HT1080 (cell line): ENCODE measurements at regions not wholly inside any gene's neighbourhood (a gene's known extent, or its start where the extent isn't known, plus 50 kb on each side); places are given as distances from the start of the nearest gene placed in this dataset.
A peak's percentile ranks its signal among the peaks of the same experiment; 100 is the strongest.

Source experiments
- DNase-seq: peaks from one replicate; pipeline ENCODE4 v3.0.0-alpha.2; 2015; ENCODE audit warnings: low read depth

DNA sequence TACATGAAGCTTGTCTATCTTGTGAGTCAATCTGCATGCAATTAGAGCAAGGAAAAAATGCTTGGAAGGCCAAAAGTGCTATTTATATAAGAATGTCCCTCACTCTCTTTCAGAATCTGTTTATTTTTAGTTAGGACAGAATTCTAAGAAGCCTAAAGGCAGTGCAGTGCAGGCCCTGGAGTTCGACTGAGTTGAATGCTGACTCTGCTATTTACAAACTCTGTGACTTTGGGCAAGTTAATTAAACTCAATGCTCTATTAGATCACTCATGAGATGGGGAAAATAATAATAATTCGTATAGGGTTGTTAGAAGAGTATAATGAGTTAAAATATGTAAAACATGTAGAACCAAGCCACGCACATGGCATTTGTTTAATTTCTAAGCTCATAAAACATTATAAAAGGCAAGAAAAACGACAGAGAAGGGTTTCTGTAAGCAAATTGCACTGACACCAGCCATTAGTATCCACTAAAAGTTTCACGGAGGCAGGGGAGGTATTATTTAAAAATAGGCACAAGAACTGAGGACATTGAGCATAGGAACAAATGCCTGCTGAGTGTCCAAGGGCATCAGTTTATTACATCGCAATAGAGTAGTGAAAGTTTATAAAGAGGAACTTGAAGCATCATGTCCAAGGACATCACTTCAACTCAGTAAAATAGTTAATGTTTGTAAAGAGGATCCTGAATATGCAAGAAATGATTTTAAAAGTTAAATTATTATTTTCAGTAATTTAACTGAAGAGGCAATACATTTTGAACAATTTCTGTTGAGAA lies 115.0 kb upstream of the INPP4B start:
- DNase-seq = no peak

DNA sequence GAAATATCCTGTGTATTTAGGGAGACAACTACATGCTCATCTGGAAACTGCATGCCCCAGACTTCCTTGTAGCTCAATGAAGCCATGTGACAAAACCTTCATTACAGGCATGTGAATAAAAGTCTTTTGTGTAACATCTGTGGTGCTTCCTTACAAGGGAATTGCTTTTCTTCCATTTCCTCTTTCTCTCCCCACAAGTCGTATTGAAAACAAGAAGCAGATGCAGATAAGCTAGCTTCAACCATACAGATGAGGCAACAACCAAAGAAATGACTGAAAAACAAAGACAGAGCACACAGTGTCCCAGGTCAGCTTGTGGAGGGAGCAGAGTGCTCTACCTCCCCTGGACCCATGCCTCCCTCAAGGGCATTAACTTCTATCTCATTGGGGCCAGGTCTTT lies 115.8 kb upstream of the INPP4B start:
- no peak for DNase-seq

DNA sequence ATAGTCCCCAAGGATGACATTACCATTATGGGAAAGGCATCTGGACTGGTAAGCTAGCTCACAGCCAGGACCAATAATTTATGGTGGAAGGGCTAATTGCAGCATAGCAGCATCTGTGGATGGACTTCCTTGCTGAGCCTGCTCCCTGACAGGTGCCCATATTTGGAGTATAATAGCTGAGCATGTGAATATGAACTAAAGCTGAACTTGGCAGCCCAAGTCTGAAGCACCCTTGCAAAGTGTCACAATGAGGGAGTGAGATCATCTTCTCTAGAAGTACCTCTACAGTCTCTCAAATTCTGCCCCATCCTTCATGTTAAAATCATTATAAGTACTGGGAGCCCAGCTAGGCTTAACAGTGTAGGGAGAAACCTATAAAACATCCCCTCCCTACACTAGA lies 128.2 kb upstream of the INPP4B start:
- DNase-seq = no peak

GRCh38 chr4:142975618-142976017 lies 129.5 kb upstream of the INPP4B start:
- DNase-seq = no peak

GRCh38 chr4:142976482-142976881 lies 130.4 kb upstream of the INPP4B start:
- no peak for DNase-seq

DNA sequence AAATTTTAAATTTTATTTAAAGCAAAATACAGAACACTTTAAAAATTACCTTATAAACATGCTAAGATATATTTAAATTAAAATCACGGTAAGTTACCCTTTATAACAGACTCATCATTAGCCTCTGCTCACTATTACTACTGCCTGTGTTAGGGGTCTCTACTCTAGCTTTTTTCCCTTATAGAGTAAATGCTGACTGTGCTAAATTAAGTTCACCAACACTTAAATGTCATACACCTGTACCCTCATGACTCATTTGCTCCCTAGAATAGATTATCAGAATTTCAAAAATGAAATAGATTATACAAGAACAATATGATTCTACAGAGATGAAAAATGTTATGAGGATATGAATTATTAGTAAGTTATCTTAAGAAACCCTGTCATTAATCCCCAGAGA lies 131.1 kb upstream of the INPP4B start:
- no peak for DNase-seq

DNA sequence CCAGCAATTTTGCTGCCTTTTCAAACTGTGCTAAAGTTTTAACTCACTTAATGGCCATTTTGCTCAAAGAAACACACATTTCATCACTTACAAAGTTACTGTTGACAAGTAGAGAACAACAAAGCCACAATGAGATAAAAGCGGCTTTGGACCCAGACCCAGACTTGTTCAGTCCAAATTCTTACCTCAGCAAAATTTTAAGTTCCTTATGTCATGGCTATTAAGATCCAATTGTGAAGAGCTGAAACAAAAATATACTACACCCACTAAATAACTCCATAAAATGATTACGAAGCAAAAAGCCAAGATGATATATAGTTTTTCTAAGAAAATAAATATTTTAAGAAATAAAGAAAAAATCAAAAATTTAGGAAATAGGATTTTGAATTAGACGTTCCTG lies 137.0 kb upstream of the INPP4B start:
- DNase-seq = no peak

DNA sequence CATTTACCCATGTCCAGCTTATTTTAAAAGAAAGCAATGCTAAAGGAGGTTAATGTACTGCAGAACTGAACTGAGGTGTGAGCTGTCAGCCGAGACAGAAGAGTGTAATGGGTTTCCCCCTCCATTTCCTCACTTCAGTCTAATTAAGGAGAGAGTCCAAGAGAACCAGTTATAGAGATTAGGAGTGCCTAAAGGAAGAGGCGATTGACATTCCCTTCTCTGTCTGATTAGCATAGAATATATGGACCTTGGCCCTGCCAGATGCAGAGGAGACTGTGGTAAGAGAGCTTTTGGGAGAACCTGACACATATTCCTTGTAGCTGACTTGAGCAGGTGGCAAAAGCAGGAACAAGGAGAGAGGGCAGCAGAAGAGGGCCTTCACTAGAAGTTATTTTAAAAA lies 137.5 kb upstream of the INPP4B start:
- no peak for DNase-seq

- DNase-seq = peak; percentile 44
These were observed 138.9 kb upstream of the INPP4B start for GRCh38 chr4:142984871-142985585.

GRCh38 chr4:143016171-143016570 lies 168.5 kb upstream of the USP38 start:
- no peak for DNase-seq

GRCh38 chr4:143017210-143017609 lies 167.5 kb upstream of the USP38 start:
- DNase-seq = no peak

DNA sequence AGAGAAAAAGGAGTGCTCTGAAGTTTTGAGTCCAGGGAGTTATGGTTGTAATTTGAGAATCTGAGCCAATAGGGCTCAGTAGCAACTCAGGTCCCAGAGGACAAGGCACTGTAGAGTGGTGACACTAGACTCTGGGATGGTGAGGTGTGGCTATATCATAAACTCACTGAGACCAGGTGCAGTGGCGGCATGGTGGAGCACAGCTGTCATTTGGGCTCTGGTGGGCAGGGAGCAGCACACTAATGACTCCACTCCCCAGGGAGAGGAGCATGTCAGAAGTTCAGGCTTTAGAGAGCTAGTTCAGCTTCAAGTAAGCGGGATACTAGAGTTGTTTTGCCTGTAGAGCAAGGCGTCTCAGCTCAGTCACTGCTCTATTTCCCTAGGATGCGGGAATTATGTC lies 165.4 kb upstream of the USP38 start:
- no peak for DNase-seq

- no peak for DNase-seq
These were observed 163.3 kb upstream of the USP38 start for GRCh38 chr4:143021384-143021783.

DNA sequence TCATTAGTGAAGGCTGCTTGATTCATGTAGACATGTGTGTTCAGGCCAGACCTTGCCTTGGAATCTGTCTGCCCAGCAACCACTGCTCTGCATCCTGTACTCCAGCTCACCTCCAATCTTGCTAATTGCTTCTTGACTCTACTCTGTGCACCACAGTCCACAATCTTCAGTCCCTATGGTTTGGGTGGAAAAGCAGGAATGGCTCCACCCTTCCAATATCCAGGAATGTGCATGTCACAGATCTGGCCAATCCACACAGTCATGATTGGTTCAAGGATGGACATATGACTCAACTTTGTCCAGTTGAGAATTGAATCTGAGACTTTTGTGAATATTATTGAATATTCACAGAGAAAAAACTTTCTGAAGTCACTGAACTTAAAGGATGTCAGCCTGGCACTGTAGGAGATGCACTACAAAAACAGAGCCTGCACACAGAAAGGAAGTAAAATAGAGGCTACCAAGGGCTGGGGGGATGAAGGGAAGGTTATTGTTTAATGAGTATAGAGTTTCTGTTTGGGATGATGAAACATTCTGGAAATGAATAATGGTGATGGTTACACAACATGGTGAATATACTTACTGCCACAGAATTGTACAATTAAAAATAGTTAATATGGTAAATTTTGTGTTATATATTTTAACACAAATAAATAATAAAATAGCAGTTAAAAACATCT lies 161.3 kb upstream of the USP38 start:
- DNase-seq = no peak

DNA sequence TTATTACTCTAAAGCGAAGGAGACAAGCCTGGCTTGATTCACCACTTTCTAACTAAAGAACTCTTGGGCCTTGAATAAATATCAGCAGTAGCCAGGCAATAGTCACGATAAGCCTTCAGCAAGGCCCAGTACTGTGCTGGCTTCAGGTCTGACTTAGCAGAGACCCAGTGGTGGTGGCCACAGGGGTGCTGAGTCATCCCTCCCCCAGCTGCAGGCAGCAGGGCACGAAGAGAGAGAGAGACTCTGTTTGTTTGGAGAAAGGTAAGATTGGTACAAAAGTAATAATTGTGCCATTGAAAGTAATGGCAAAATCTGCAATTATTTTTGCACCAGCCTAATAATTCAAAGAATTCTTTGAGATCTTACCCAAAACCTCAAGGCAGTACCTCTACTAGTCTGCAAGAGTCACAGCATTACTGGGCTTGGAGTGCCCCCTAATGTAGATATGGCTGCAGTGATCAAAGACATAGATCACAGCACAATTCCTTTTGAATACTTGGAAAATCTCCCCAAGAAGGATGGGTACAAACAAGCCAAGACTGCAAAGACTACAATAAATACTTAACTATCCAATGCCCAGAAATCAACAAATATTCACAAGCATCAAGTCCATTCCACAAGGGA lies 159.5 kb upstream of the USP38 start:
- DNase-seq = peak; percentile 66

- DNase-seq = no peak
These were observed 158.1 kb upstream of the USP38 start for GRCh38 chr4:143026459-143027170.

DNA sequence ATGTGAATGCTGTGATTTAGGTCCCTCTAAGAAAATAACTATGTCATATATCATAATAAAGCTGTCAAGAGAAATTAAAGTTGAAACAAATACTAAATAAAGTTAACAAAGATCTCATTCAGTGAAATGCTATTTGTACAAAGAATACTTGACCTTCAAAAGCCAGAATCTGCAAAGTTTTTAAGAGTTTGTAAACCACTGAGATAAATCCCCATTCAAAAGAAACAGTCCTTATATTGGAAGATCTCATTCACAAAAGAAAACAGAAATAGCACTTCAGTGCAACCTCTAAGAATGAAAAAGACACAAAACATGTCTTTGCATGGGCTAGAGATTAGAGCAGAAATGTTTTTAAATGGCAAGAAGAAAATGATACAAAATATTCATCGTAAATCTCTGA lies 149.1 kb upstream of the USP38 start:
- no peak for DNase-seq

DNA sequence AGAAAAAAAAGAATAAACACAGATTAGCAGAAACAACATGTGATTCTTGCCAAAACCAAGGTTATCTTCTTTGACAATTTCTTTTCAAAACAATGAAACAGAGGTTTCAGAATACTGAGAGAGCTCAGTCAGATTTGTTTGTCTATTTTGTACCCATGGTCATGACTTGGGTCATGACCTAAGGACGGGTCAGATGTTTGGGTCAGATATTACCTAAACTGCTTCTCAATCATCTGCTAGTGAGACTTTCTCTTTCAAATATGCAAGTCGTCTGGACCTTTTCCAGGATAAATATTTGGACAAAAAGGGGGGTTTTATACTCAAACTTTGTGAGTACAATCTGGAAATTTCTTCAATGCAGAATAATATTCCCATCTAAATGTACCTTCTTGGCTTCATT lies 148.3 kb upstream of the USP38 start:
- no peak for DNase-seq

GRCh38 chr4:143046454-143046853 lies 138.3 kb upstream of the USP38 start:
- DNase-seq = no peak

- DNase-seq = no peak
These were observed 137.8 kb upstream of the USP38 start for GRCh38 chr4:143046906-143047305.

DNA sequence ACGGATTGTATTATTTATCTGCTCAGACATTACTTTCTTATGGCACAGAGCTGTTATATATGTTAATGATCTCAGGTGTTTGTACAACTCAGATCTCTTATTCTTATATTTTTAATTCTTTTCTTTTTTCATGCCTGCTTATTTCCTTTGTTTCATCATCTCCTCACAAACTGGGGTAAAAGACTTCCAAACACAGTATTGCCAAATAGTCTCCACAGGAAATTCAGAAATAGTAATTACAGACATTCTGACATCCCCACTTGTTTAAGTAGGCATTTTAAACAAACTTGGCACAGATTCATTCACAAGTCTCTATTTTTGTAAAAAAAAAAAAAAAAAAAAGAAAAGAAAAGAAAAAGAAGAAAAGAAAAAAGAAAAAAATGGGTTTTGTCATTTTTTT lies 129.7 kb upstream of the USP38 start:
- no peak for DNase-seq
